ENCODE measurements at regions not wholly inside any gene's neighbourhood (a gene's known extent, or its start where the extent isn't known, plus 50 kb on each side); places are given as distances from the start of the nearest gene placed in this dataset.

DNA sequence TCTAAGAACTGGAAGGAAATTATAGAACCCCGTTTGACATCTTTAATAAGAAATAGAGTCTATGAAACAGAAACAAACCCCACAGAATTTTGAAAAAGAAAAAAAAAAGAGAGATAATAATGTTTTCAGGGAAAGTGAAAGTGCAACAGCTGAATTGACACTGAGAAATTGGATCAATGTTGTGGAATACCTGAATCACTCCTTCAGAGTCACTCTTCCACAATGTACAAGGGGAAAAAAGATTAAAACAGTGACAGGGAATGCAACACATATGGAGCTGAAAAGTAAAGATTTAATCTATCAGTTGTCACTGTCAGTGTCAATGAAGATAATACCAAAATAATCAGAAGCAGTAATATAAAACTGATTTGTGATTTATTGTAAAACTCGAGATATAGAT is 520.8 kb upstream of the HS3ST5 start:
- H3K79me1 ChIP-seq (ENCODE audit: low read depth, low read length) = no peaks in the 10 kb centered on the region
- no peak overlapping the region for H3K4me3 ChIP-seq (ENCODE audit: extremely low read depth in 1 of 4, insufficient read depth in 2 of 4, low read depth in 3 of 4, low read length in 4 of 4)
- H2BK15ac ChIP-seq (ENCODE audit: low read length) = no peak overlapping the region
- WGBS, 2 experiments (ENCODE audit: extremely low coverage in 1 of 2, insufficient coverage in 1 of 2, insufficient read length in 1 of 2, insufficient replicate concordance in 2 of 2, low coverage in 1 of 2, low lambda C conversion rate in 2 of 2, missing lambda C conversion rate in 1 of 2) = 84% methylated on average over 2 of the region's 2 CpGs; no CpG with 5 or more reads in 1 of the 2 experiments
- no peak overlapping the region for H4K5ac ChIP-seq (ENCODE audit: insufficient read length, low read depth, low read length)
- no peak overlapping the region for H2AK5ac ChIP-seq (ENCODE audit: low read depth, low read length)
- no peaks in the 10 kb centered on the region for H3K27me3 ChIP-seq (replicated peaks in 1 of 4; ENCODE audit: control insufficient read depth in 3 of 4, extremely low read depth in 1 of 4, insufficient read depth in 3 of 4, low read length in 3 of 4)
- no peak overlapping the region for H2BK5ac ChIP-seq (ENCODE audit: low read depth, low read length)
- no peak overlapping the region for H3K23ac ChIP-seq (ENCODE audit: insufficient read length)
- POLR2A ChIA-PET (ENCODE audit: partially characterized antibody) = no interaction called here
- no peaks in the 10 kb centered on the region for H3K4me1 ChIP-seq (replicated peaks in 1 of 4; ENCODE audit: control insufficient read depth in 3 of 4, insufficient read depth in 4 of 4, low read length in 3 of 4)
- H3K9me3 ChIP-seq (ENCODE audit: insufficient read depth in 2 of 2, low read depth in 1 of 2, low read length in 1 of 2) = peaks cover 4 to 6% of the 10 kb centered on the region in 2 experiments; a peak in 2 of 4 replicates
- no peaks in the 10 kb centered on the region for H4K20me1 ChIP-seq (replicated peaks in 1 of 2; ENCODE audit: control insufficient read depth in 1 of 2, insufficient read depth in 2 of 2, low read length in 2 of 2)
- no peaks in the 10 kb centered on the region; the same call in 1 of the 2 replicates for H3K23me2 ChIP-seq (ENCODE audit: low read depth, low read length)
- no peak overlapping the region for H3K56ac ChIP-seq (replicated peaks; ENCODE audit: insufficient read length, low read depth, low read length)
- no peak overlapping the region for H2BK12ac ChIP-seq (ENCODE audit: low read depth, low read length)
- no peak for FAIRE-seq
- CTCF ChIA-PET (ENCODE audit: partially characterized antibody) = no interaction called here
- H3K14ac ChIP-seq (ENCODE audit: insufficient read length) = no peak overlapping the region
- H3K79me2 ChIP-seq (ENCODE audit: control insufficient read depth in 1 of 2, insufficient read depth in 2 of 2, low read length in 2 of 2) = no peaks in the 10 kb centered on the region
- DNase-seq (ENCODE audit: low read depth in 1 of 2, low spot score in 2 of 2) = no peak
- H3K4me2 ChIP-seq (ENCODE audit: insufficient read depth in 1 of 2, low read depth in 2 of 2, low read length in 2 of 2) = no peak overlapping the region
- H2BK20ac ChIP-seq (ENCODE audit: low read length) = no peak overlapping the region
- H2BK120ac ChIP-seq (replicated peaks; ENCODE audit: low read depth, low read length) = no peak overlapping the region
- H3K18ac ChIP-seq (ENCODE audit: extremely low read depth, low read length) = no peak overlapping the region
- H2AFZ ChIP-seq (ENCODE audit: low read length) = no peak overlapping the region
- H3K27ac ChIP-seq (ENCODE audit: low read depth, low read length) = no peak overlapping the region
- H3K36me3 ChIP-seq (ENCODE audit: control insufficient read depth in 2 of 4, insufficient read depth in 4 of 4, low read length in 3 of 4) = no peaks in the 10 kb centered on the region
- H4K91ac ChIP-seq (replicated peaks; ENCODE audit: insufficient read length, low read length) = no peak overlapping the region
- H3K9ac ChIP-seq (replicated peaks in 1 of 4; ENCODE audit: extremely low read depth in 1 of 4, low read depth in 3 of 4, low read length in 3 of 4) = no peak overlapping the region
- no peak overlapping the region for H4K8ac ChIP-seq (ENCODE audit: extremely low read depth, insufficient read depth, low read length)
- no peak overlapping the region for H3K4ac ChIP-seq (replicated peaks; ENCODE audit: insufficient read length, low read depth, low read length)
- TF ChIP-seq SUZ12 (IDR thresholded peaks at IDR 0.05; ENCODE audit: low read length) (no peak), GABPA (IDR thresholded peaks at IDR 0.05; ENCODE audit: borderline replicate concordance, insufficient read depth, low read length) (no peak), TAF1 (IDR thresholded peaks at IDR 0.05; ENCODE audit: low read depth, low read length) (no peak), SAP30 (IDR thresholded peaks at IDR 0.05; ENCODE audit: insufficient read depth, insufficient replicate concordance, low read length) (no peak), GTF2F1 (IDR thresholded peaks at IDR 0.05; ENCODE audit: borderline replicate concordance, low read depth, low read length) (no peak), SRF (IDR thresholded peaks at IDR 0.05; ENCODE audit: low read depth, low read length) (no peak), EZH2 (IDR thresholded peaks at IDR 0.05; ENCODE audit: low read depth, low read length, severe bottlenecking) (no peak), SIN3A (conservative IDR thresholded peaks at IDR 0.05 in 1 of 2, IDR thresholded peaks at IDR 0.05 in 1 of 2; ENCODE audit: low read depth in 1 of 2, low read length in 2 of 2) (no peak), ASH2L (IDR thresholded peaks at IDR 0.05; ENCODE audit: low read length) (no peak), KDM5A (IDR thresholded peaks at IDR 0.05; ENCODE audit: low read length) (no peak)
- TF ChIP-seq, protein P1, sequence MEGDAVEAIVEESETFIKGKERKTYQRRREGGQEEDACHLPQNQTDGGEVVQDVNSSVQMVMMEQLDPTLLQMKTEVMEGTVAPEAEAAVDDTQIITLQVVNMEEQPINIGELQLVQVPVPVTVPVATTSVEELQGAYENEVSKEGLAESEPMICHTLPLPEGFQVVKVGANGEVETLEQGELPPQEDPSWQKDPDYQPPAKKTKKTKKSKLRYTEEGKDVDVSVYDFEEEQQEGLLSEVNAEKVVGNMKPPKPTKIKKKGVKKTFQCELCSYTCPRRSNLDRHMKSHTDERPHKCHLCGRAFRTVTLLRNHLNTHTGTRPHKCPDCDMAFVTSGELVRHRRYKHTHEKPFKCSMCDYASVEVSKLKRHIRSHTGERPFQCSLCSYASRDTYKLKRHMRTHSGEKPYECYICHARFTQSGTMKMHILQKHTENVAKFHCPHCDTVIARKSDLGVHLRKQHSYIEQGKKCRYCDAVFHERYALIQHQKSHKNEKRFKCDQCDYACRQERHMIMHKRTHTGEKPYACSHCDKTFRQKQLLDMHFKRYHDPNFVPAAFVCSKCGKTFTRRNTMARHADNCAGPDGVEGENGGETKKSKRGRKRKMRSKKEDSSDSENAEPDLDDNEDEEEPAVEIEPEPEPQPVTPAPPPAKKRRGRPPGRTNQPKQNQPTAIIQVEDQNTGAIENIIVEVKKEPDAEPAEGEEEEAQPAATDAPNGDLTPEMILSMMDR (IDR thresholded peaks at IDR 0.05; ENCODE audit: control extremely low read depth in 1 of 3, insufficient read depth in 1 of 3, low read depth in 1 of 3, low read length in 3 of 3) = no peak
